ENCODE measurements at regions not wholly inside any gene's neighbourhood (a gene's known extent, or its start where the extent isn't known, plus 50 kb on each side); places are given as distances from the start of the nearest gene placed in this dataset.

- TF ChIP-seq CTCF (IDR thresholded peaks at IDR 0.05) (no peak), POLR2A (IDR thresholded peaks at IDR 0.05) (no peak)
These were observed 1376.2 kb upstream of the CDH9 start for GRCh38 chr5:28414619-28415018.

All from Peyer's patch (tissue), 4 donors.